ENCODE measurements at regions not wholly inside any gene's neighbourhood (a gene's known extent, or its start where the extent isn't known, plus 50 kb on each side); places are given as distances from the start of the nearest gene placed in this dataset.
"Not testable (repeated sequence)": the region's sequence is repeated elsewhere in the genome, so short reads cannot be mapped to it uniquely, and the experiment has no call there.

- DNase-seq (ENCODE audit: low read depth in 2 of 2): no peak
Observed at GRCh38 chr7:137110091-137110509, 233.4 kb downstream of the PTN start.

- not testable (repeated sequence) for DNase-seq (ENCODE audit: low read depth in 2 of 2)
Observed at GRCh38 chr7:137107802-137108201, 235.7 kb downstream of the PTN start.

GRCh38 chr7:137103526-137103925, 235.1 kb downstream of the CHRM2 start:
- not testable (repeated sequence) for DNase-seq (ENCODE audit: low read depth in 2 of 2)

DNA sequence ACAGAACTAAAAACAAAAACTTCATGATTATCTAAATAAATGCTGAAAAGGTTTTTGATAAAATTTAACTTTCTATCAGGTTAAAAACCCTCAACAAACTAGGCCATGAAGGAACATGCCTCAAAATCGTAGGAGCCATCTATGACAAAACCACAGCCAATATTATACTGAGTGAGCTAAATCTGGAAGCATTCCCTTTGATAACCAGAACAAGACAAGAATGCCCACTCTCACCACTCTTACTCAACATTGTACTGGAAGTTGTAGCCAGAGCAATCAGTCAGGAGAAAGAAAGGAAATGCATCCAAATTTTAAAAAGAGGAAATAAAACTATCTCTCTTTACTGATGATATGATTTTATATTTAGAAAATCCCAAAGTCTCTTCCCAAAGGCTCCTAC, 228.7 kb downstream of the CHRM2 start:
- no peak for DNase-seq (ENCODE audit: low read depth in 2 of 2)

GRCh38 chr7:137096607-137097006, 228.2 kb downstream of the CHRM2 start:
- DNase-seq (ENCODE audit: low read depth in 2 of 2): no peak

DNA sequence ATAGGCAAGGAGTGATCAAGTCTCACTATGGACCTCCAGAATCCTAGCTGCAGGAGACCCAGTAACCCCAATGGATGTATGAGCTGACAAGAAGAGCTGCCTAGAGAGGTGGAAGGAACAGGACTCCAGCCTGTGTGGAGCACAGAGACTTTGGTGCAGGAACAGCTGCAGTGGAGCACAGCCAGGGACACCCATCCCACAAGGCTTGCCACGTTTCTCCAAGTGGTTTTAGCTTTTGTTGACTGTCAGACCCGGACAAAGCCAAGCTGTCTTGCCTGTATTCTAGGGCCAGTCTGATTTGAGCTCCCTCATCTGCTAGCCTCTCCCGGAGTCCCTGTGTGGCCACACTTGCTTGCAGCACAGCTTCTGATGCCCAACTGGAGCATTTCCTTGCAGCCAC, 224.7 kb downstream of the CHRM2 start:
- no peak for DNase-seq (ENCODE audit: low read depth in 2 of 2)

DNA sequence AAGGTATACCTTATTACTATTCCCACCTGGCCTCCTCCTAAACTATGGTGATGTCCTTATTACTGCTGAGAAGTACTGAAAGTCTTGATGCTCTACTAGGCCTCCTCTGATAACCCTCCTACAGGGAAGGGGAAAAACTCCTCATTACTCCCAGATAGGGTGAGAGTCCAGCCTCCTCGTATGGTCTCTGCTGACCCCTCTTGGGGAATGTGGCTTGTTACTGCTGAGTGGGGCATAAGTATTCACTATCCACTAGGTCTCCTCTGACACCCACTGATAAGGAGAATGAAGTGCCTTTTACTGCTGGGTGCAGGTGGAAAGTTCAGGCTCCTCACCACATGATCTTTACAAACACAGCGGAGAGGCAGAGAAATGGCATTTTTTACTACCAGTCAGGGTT, 222.9 kb downstream of the CHRM2 start:
- DNase-seq (ENCODE audit: low read depth in 2 of 2): no peak

DNA sequence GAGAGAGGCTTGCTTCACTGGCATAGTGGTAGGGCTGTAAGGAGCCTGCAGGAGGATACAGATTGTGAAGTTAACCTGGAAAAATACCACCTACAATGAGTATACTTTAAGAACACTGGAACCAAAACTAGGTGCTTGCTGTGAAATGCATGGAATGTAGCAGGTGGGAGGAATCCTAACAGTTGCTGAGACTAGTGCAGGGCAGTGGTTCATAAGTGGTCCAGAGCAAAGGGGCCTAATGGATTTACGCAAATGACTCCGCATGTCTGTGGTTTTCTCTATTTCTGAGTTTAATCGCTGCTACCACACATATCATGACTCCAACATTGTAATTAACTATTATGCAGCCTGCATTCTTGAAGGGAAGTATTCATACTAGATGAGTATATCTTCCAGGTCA, 218.4 kb downstream of the CHRM2 start:
- DNase-seq (ENCODE audit: low read depth in 2 of 2): no peak

DNA sequence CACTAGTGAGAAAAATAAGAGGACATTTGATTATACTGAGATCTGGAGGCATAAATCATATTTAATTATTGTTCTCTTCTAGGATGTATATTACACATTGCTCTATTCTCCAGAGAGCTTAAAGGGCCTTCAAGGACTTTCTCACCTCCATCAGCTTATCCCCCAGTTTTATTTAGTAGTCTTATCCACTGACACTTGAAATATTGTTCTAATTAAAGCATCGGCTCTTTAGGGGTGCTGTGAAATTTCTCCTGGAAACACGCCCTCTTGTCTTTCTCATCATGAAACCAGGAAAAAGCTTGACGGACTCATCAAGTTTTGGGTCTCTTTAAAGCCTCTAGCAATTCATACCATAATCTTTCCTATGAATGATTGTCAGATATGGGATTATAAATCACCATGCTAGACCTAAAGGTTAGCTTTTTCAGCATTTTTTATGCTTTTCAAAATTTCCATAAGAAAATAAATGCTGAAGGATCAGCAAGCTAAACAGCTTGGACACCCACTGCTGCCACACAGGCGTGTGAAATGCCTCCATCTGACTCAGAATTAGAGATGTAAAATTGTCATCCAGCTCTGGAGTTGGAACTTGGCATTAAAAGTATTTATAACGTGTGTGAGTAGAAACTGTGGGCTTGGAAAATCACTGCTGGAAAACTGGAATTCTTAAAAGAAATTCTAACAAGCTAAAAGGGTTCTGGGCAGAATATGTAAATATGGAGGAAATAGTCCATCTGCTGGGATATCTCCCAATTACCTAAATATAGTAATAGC, 216.3 kb downstream of the CHRM2 start:
- DNase-seq (ENCODE audit: low read depth in 2 of 2): no peak

DNA sequence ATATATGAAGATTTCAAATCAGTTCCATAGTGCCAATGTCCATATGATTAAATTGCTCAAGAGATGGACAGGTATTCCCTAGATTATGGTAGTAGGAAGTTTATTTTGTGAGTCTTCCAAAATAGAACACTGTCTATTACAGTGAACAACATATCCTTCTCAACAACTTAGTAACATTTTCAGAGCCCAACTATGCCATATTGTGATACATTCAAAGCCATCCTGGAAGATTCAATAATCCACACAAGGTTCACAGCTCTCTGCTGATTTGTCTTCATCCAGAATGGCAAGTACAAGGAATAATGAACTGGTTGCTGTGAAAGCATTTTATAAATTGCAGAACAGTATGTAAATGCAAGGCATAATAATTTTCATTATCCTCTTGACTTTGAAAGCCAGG, 213.9 kb downstream of the CHRM2 start:
- no peak for DNase-seq (ENCODE audit: low read depth in 2 of 2)

GRCh38 chr7:137081321-137082093, 213.1 kb downstream of the CHRM2 start:
- DNase-seq (ENCODE audit: low read depth in 2 of 2): peak; percentile 88 to 90

DNA sequence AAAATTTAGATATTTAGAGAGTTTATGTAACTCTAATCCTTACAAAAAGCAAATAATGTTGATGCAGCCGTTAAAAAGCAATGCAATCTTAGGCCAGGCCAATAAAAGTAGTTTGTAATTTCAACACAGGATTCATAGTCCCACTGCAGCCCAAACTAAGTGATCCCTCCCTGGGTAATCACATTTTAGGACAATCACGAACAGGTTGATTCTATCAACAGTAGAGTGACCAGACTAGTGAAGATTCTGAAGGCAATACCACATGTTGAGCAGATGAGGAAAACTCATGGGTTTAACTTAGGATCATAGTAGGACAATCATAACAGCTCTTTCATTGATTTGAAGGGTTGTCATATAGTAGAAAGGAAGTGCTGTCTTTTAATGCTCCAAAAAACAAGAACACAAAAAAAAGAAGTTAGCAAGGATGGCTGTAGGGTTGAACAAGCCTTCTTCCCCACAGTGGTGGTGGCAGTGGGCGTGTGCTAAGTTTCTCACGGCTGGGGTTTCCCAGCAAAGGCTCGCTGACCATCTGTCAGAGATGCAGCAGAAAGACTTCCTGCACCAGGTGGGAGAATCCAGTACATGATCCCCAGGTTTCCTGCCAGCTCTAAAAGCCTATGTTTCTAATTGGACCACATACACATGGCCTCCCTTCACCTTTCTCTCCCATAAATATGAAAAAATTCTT, 212.2 kb downstream of the CHRM2 start:
- DNase-seq (ENCODE audit: low read depth in 2 of 2): no peak

GRCh38 chr7:137078781-137079180, 210.3 kb downstream of the CHRM2 start:
- no peak for DNase-seq (ENCODE audit: low read depth in 2 of 2)

GRCh38 chr7:137074391-137075030, 206.1 kb downstream of the CHRM2 start:
- DNase-seq (ENCODE audit: low read depth in 2 of 2): no peak

GRCh38 chr7:137073571-137074325, 205.3 kb downstream of the CHRM2 start:
- no peak for DNase-seq (ENCODE audit: low read depth in 2 of 2)
